ENCODE measurements at regions not wholly inside any gene's neighbourhood (a gene's known extent, or its start where the extent isn't known, plus 50 kb on each side); places are given as distances from the start of the nearest gene placed in this dataset.

DNA sequence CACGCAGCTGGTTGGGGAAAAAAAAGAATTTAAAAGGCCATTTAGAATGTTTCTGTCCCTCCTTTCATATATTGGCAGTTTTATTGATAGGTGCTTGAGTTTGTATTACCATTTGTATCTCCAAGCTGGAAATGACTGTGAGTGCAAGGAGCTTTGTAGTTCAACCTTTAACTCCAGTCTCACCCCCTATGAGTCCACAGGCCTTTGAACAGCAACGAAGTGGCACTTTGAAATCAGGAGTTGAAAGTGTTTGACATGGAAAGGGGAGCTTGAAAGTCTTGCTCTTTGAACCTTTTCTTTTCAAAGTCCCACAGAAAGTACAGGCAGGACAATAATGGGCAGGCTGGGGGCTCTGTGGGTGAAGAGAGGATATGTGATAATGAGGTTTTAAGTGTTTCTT is 480.3 kb downstream of the RERGL start:
- DNase-seq (ENCODE audit: low spot score) (no peak), ATAC-seq (ENCODE audit: insufficient number of reproducible peaks, low FRiP score, low read depth) (no peak)
- Histone ChIP-seq H3K4me3 (no peak overlapping the region), H3K36me3 (no peaks in the 10 kb centered on the region), H3K9me3 (no peaks in the 10 kb centered on the region), H3K4me1 (ENCODE audit: control insufficient read depth in 1 of 2, low read depth in 2 of 2) (no peaks in the 10 kb centered on the region), H3K27ac (no peak overlapping the region), H3K27me3 (replicated peaks; ENCODE audit: insufficient read depth) (no peaks in the 10 kb centered on the region)
- no peak for TF ChIP-seq CTCF (IDR thresholded peaks at IDR 0.05)

DNA sequence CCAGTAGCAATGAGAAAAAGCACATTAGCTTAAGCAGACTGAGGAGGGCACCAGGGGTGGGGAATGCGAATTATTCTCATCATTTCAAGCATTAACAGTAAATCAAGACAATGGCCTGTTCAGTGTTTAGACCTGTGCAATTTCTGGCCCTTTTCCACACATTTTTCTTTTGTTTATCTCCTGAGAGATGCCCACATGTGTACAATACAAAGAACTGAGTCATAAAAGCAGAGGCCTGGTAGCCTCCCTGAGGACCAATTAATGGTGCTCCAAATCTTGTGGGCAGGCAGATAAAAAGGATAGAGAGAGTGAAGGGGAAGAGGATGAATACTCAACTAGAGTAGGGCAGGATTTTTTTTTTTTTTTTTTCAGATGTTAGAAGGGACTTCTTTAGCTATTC is 480.8 kb downstream of the RERGL start:
- H3K36me3 ChIP-seq, result no peaks in the 10 kb centered on the region
- no peak for ATAC-seq (ENCODE audit: insufficient number of reproducible peaks, low FRiP score, low read depth)
- DNase-seq (ENCODE audit: low spot score), result no peak
- no peaks in the 10 kb centered on the region for H3K9me3 ChIP-seq
- no peaks in the 10 kb centered on the region for H3K4me1 ChIP-seq (ENCODE audit: control insufficient read depth in 1 of 2, low read depth in 2 of 2)
- H3K27me3 ChIP-seq (replicated peaks; ENCODE audit: insufficient read depth), result no peaks in the 10 kb centered on the region
- TF ChIP-seq CTCF (IDR thresholded peaks at IDR 0.05), result no peak
- no peak overlapping the region for H3K27ac ChIP-seq
- no peak overlapping the region for H3K4me3 ChIP-seq

DNA sequence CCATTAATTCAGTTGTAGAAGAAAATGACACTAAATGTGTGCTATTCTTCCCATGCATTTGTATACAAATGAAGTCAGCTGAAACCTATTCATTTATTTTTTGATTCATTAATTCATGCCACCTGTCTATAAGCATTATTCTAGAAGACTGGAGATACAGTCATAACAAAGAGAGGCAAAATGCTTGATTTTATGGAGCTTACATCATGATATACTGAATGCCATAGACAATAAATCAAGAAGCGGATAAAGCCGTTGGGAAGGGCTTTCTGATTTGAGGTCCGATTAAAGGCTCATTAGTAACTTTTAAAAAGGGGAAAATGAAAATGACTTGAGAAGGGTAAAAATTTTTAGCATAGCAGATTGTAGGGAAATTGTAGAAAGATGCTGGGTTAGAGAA is 494.9 kb downstream of the RERGL start:
- H3K27ac ChIP-seq, result no peak overlapping the region
- no peaks in the 10 kb centered on the region for H3K27me3 ChIP-seq (replicated peaks; ENCODE audit: insufficient read depth)
- no peaks in the 10 kb centered on the region for H3K36me3 ChIP-seq
- no peak for TF ChIP-seq CTCF (IDR thresholded peaks at IDR 0.05)
- no peaks in the 10 kb centered on the region for H3K9me3 ChIP-seq
- no peaks in the 10 kb centered on the region for H3K4me1 ChIP-seq (ENCODE audit: control insufficient read depth in 1 of 2, low read depth in 2 of 2)
- no peak overlapping the region for H3K4me3 ChIP-seq
- DNase-seq (ENCODE audit: low spot score) (no peak), ATAC-seq (ENCODE audit: insufficient number of reproducible peaks, low FRiP score, low read depth) (no peak)

GRCh38 chr12:17593715-17594406 is 496.1 kb downstream of the RERGL start:
- ATAC-seq (ENCODE audit: insufficient number of reproducible peaks, low FRiP score, low read depth), result no peak
- no peak for TF ChIP-seq CTCF (IDR thresholded peaks at IDR 0.05)
- H3K4me1 ChIP-seq (ENCODE audit: control insufficient read depth in 1 of 2, low read depth in 2 of 2), result no peaks in the 10 kb centered on the region
- no peak for DNase-seq (ENCODE audit: low spot score)
- H3K4me3 ChIP-seq, result no peak overlapping the region
- H3K9me3 ChIP-seq, result no peaks in the 10 kb centered on the region
- no peaks in the 10 kb centered on the region for H3K36me3 ChIP-seq
- no peaks in the 10 kb centered on the region for H3K27me3 ChIP-seq (replicated peaks; ENCODE audit: insufficient read depth)
- no peak overlapping the region for H3K27ac ChIP-seq

DNA sequence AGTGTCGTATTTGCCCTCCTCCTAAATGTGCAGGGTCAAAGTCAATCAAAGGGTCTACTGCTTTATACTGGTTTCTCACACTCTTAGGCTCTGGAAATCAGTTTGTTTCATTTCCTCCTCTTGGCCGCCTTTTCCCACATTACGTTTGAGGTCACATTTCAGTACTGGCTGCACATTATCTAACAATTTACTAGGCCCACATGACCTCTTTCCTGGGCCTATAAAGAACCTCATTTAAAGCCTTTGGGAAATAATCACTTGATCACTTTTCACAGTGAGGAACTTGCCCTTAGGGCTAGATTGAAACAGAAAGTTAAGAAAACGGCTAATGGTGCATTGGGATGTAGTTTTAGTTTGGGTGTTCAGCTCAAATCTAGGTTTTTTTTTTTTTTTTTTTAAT is 497.5 kb downstream of the RERGL start:
- Histone ChIP-seq H3K9me3 (no peaks in the 10 kb centered on the region), H3K27me3 (replicated peaks; ENCODE audit: insufficient read depth) (no peaks in the 10 kb centered on the region), H3K36me3 (no peaks in the 10 kb centered on the region), H3K4me3 (no peak overlapping the region), H3K27ac (no peak overlapping the region), H3K4me1 (ENCODE audit: control insufficient read depth in 1 of 2, low read depth in 2 of 2) (no peaks in the 10 kb centered on the region)
- TF ChIP-seq CTCF (IDR thresholded peaks at IDR 0.05), result no peak
- DNase-seq (ENCODE audit: low spot score), result no peak
- no peak for ATAC-seq (ENCODE audit: insufficient number of reproducible peaks, low FRiP score, low read depth)
